Stimulated activated naive CD8-positive, alpha-beta T cell treated with anti-CD3 and anti-CD28 coated beads, Interleukin-15, Interleukin-2, amounts not matched to agents 100 ng/mL and 50 ng/mL, for 24 hours (primary cell): ENCODE measurements at regions not wholly inside any gene's neighbourhood (a gene's known extent, or its start where the extent isn't known, plus 50 kb on each side); places are given as distances from the start of the nearest gene placed in this dataset.

Source experiments
- H3K27ac Mint-ChIP-seq: one replicate; pipeline ENCODE4 v1.8.0; 2021; ENCODE audit warnings: mild to moderate bottlenecking, mixed read lengths
- H3K27me3 Mint-ChIP-seq: one replicate; pipeline ENCODE4 v1.8.0; 2021; ENCODE audit warnings: mixed read lengths
- H3K36me3 Mint-ChIP-seq: one replicate; pipeline ENCODE4 v1.8.0; 2021; ENCODE audit warnings: low read depth, mixed read lengths
- H3K4me1 Mint-ChIP-seq: one replicate; pipeline ENCODE4 v1.8.0; 2021; ENCODE audit warnings: low read depth, mixed read lengths
- H3K4me3 Mint-ChIP-seq: one replicate; pipeline ENCODE4 v1.8.0; 2021; ENCODE audit warnings: mild to moderate bottlenecking, mixed read lengths
- H3K9me3 Mint-ChIP-seq: one replicate; pipeline ENCODE4 v1.8.0; 2021; ENCODE audit warnings: mixed read lengths

GRCh38 chr7:52669031-52669430 lies 366.4 kb upstream of the POM121L12 start:
- Mint-ChIP-seq H3K4me1 (no peaks in the 10 kb centered on the region), H3K4me3 (no peak overlapping the region), H3K36me3 (no peaks in the 10 kb centered on the region), H3K9me3 (no peaks in the 10 kb centered on the region), H3K27me3 (no peaks in the 10 kb centered on the region), H3K27ac (no peak overlapping the region)

DNA sequence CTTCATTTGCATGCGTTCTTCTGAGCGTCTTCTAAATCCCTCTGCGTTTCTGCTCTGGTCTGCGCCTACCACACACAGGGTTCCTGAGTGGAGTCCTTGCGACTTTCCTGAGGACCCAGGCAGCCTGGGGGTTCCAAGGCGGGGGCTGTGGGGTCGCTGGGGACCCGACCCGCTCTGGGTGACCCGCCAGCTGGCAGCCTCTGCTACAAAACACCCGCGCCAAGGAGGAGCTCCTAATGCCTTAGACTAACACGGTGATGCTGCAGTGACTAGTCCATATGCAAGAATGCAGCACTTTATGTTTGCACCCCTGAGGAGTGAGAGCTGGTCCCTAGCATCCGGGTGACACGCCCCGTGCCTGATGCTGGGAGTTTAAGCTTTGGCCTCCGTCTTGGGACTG lies 367.0 kb upstream of the POM121L12 start:
- no peaks in the 10 kb centered on the region for H3K4me1 Mint-ChIP-seq
- no peaks in the 10 kb centered on the region for H3K36me3 Mint-ChIP-seq
- no peak overlapping the region for H3K27ac Mint-ChIP-seq
- no peaks in the 10 kb centered on the region for H3K9me3 Mint-ChIP-seq
- no peaks in the 10 kb centered on the region for H3K27me3 Mint-ChIP-seq
- no peak overlapping the region for H3K4me3 Mint-ChIP-seq

DNA sequence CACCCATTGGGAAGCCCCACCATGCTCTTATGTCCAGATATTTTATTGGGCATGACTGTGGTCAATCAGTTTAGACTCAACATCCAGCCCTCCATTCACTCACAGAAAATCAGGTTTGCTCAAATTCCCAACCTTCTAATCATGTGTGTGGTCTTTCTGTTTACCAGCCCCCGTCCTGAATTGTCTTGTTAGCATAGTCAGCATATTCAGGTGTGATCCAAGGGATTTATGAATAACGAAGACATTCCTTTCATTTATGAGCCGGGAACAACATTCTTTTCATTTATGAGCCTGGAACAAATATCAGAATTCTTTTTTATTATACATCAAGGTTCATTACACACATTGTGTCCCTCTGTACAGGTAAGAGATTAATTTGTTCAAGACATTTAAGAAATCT lies 376.3 kb upstream of the POM121L12 start:
- H3K27me3 Mint-ChIP-seq: no peaks in the 10 kb centered on the region
- peaks cover 3% of the 10 kb centered on the region for H3K9me3 Mint-ChIP-seq
- no peaks in the 10 kb centered on the region for H3K4me1 Mint-ChIP-seq
- H3K27ac Mint-ChIP-seq: no peak overlapping the region
- H3K36me3 Mint-ChIP-seq: no peaks in the 10 kb centered on the region
- no peak overlapping the region for H3K4me3 Mint-ChIP-seq

- Mint-ChIP-seq H3K4me1 (no peaks in the 10 kb centered on the region), H3K27ac (no peak overlapping the region), H3K27me3 (no peaks in the 10 kb centered on the region), H3K4me3 (no peak overlapping the region), H3K36me3 (no peaks in the 10 kb centered on the region), H3K9me3 (peaks cover 9% of the 10 kb centered on the region)
These were observed 379.3 kb upstream of the POM121L12 start for GRCh38 chr7:52656098-52656497.

- no peak overlapping the region for H3K27ac Mint-ChIP-seq
- H3K4me3 Mint-ChIP-seq: no peak overlapping the region
- H3K9me3 Mint-ChIP-seq: peaks cover 10% of the 10 kb centered on the region
- H3K36me3 Mint-ChIP-seq: no peaks in the 10 kb centered on the region
- H3K4me1 Mint-ChIP-seq: no peaks in the 10 kb centered on the region
- no peaks in the 10 kb centered on the region for H3K27me3 Mint-ChIP-seq
These were observed 382.8 kb upstream of the POM121L12 start for GRCh38 chr7:52652621-52653020.

GRCh38 chr7:52648872-52649271 lies 386.6 kb upstream of the POM121L12 start:
- Mint-ChIP-seq H3K27ac (no peak overlapping the region), H3K9me3 (peaks cover 12% of the 10 kb centered on the region), H3K4me3 (no peak overlapping the region), H3K36me3 (no peaks in the 10 kb centered on the region), H3K27me3 (no peaks in the 10 kb centered on the region), H3K4me1 (no peaks in the 10 kb centered on the region)

DNA sequence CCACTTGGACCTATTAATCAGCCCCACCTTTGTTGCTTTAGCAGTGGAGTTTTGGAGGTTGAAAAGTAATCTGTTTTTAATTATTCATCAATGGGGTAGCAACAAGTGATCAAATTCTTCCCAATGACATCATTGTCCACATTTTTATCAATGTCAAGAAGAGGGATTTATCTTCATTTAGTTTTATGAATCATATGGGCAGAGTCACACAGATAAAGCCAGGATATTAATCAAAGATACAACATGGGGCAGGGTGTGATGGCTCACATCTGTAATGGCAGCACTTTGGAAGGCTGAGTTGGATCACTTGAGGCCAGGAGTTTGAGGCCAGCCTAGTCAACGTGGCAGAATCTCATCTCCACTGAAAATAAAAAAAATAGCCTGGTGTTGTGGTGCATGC lies 388.4 kb upstream of the POM121L12 start:
- H3K27me3 Mint-ChIP-seq: no peaks in the 10 kb centered on the region
- peaks cover 12% of the 10 kb centered on the region for H3K9me3 Mint-ChIP-seq
- no peaks in the 10 kb centered on the region for H3K4me1 Mint-ChIP-seq
- H3K4me3 Mint-ChIP-seq: no peak overlapping the region
- H3K36me3 Mint-ChIP-seq: no peaks in the 10 kb centered on the region
- no peak overlapping the region for H3K27ac Mint-ChIP-seq

GRCh38 chr7:52639981-52640380 lies 395.5 kb upstream of the POM121L12 start:
- Mint-ChIP-seq H3K4me1 (no peaks in the 10 kb centered on the region), H3K4me3 (no peak overlapping the region), H3K27ac (no peak overlapping the region), H3K9me3 (peaks cover 20% of the 10 kb centered on the region), H3K27me3 (no peaks in the 10 kb centered on the region), H3K36me3 (no peaks in the 10 kb centered on the region)

DNA sequence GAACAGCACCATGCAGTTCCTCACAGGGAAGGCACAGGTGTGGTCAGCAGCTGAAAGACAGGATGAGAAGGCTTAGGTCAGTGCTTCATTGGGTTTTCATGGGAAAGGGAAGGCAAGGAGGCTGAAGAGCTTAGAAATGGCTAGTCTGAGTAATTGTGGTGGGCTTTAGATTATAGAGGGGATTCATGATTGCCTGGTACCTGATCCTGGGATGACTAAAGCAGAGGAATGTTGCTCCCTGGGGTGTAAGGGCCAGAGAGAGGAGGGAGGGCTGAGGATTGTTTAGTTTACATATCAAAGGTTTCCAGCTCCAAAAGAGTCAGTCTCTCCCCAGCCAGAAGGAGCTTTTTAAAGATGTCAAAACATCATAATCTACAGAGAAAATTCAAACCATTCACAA lies 396.3 kb upstream of the POM121L12 start:
- no peaks in the 10 kb centered on the region for H3K4me1 Mint-ChIP-seq
- H3K27ac Mint-ChIP-seq: no peak overlapping the region

DNA sequence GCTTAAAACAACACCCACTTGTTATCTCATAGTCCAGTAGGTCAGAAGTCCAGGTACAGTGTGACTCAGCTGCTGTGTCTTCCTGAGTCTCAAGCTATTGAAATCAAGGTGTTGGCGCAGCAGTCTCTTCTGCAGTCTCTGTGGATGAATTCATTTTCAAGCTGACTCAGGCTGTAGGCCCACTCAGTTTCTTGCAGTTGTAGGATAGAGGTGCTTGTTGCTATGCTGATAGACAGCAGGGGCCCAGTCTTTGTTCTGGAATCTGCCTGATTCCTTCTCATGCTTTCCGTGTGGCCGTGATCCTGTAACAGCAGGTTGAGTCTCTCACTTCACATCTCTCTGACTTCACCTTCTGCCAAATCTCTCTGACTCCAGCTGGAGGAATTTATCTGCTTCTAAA lies 400.4 kb upstream of the POM121L12 start:
- Mint-ChIP-seq H3K36me3 (no peaks in the 10 kb centered on the region), H3K9me3 (peaks cover 22% of the 10 kb centered on the region), H3K27me3 (no peaks in the 10 kb centered on the region), H3K4me3 (no peak overlapping the region), H3K4me1 (no peaks in the 10 kb centered on the region), H3K27ac (no peak overlapping the region)

More for the DNA sequence above, 396.3 kb upstream of the POM121L12 start:
- no peaks in the 10 kb centered on the region for H3K27me3 Mint-ChIP-seq
- H3K36me3 Mint-ChIP-seq: no peaks in the 10 kb centered on the region
- no peak overlapping the region for H3K4me3 Mint-ChIP-seq
- peaks cover 22% of the 10 kb centered on the region for H3K9me3 Mint-ChIP-seq

GRCh38 chr7:52620849-52621248 lies 414.6 kb upstream of the POM121L12 start:
- Mint-ChIP-seq H3K27ac (no peak overlapping the region), H3K4me1 (no peaks in the 10 kb centered on the region), H3K9me3 (peaks cover 3% of the 10 kb centered on the region), H3K4me3 (no peak overlapping the region), H3K36me3 (no peaks in the 10 kb centered on the region), H3K27me3 (no peaks in the 10 kb centered on the region)

- Mint-ChIP-seq H3K27ac (no peak overlapping the region), H3K27me3 (no peaks in the 10 kb centered on the region), H3K4me1 (no peaks in the 10 kb centered on the region), H3K9me3 (peaks cover 14% of the 10 kb centered on the region), H3K4me3 (no peak overlapping the region), H3K36me3 (no peaks in the 10 kb centered on the region)
These were observed 418.9 kb upstream of the POM121L12 start for GRCh38 chr7:52616552-52616951.

GRCh38 chr7:52615021-52615695 lies 420.3 kb upstream of the POM121L12 start:
- H3K27ac Mint-ChIP-seq: no peak overlapping the region
- no peak overlapping the region for H3K4me3 Mint-ChIP-seq
- no peaks in the 10 kb centered on the region for H3K36me3 Mint-ChIP-seq
- H3K27me3 Mint-ChIP-seq: no peaks in the 10 kb centered on the region
- no peaks in the 10 kb centered on the region for H3K4me1 Mint-ChIP-seq
- peaks cover 25% of the 10 kb centered on the region for H3K9me3 Mint-ChIP-seq

- no peak overlapping the region for H3K27ac Mint-ChIP-seq
- peaks cover 24% of the 10 kb centered on the region for H3K9me3 Mint-ChIP-seq
- H3K4me1 Mint-ChIP-seq: no peaks in the 10 kb centered on the region
- no peaks in the 10 kb centered on the region for H3K27me3 Mint-ChIP-seq
- H3K36me3 Mint-ChIP-seq: no peaks in the 10 kb centered on the region
- H3K4me3 Mint-ChIP-seq: no peak overlapping the region
These were observed 425.9 kb upstream of the POM121L12 start for GRCh38 chr7:52609511-52609910.

DNA sequence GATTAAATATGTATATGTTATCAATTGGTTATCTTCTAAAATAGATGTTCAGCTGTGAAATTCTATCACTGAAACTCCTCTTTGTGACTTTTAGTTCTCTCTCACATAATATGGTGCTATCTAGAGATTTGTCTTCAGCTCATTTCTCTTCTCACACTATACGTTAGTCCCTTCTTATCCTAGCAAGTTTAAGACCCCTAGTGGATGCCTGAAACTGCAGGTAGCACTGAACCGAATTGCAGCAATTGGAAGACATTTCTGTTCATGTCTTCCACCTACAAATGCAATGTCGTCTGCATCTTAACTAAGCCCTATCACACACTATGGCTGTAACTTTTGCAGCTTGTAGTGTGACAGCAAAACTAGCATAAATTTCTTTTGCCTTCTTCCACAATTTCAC lies 442.7 kb upstream of the POM121L12 start:
- peaks cover 16% of the 10 kb centered on the region for H3K9me3 Mint-ChIP-seq
- H3K36me3 Mint-ChIP-seq: no peaks in the 10 kb centered on the region
- H3K27me3 Mint-ChIP-seq: no peaks in the 10 kb centered on the region
- no peaks in the 10 kb centered on the region for H3K4me1 Mint-ChIP-seq
- no peak overlapping the region for H3K4me3 Mint-ChIP-seq
- no peak overlapping the region for H3K27ac Mint-ChIP-seq

- H3K36me3 Mint-ChIP-seq: no peaks in the 10 kb centered on the region
- H3K4me1 Mint-ChIP-seq: no peaks in the 10 kb centered on the region
- no peak overlapping the region for H3K4me3 Mint-ChIP-seq
- H3K9me3 Mint-ChIP-seq: peaks cover 11% of the 10 kb centered on the region
- H3K27me3 Mint-ChIP-seq: no peaks in the 10 kb centered on the region
- H3K27ac Mint-ChIP-seq: no peak overlapping the region
These were observed 448.7 kb upstream of the POM121L12 start for GRCh38 chr7:52586704-52587103.
